Fibroblast of mammary gland (primary cell): ENCODE measurements at regions not wholly inside any gene's neighbourhood (a gene's known extent, or its start where the extent isn't known, plus 50 kb on each side); places are given as distances from the start of the nearest gene placed in this dataset.
"Not testable (repeated sequence)": the region's sequence is repeated elsewhere in the genome, so short reads cannot be mapped to it uniquely, and the experiment has no call there.

Experiments used
- DNase-seq: peaks from one replicate; pipeline ENCODE4 v3.0.0-alpha.2; 2010; ENCODE audit warnings: low read depth
- H3K4me3 ChIP-seq: 2 replicates; pipeline ENCODE4 v1.5.1; 2011; ENCODE audit warnings: low read depth, mild to moderate bottlenecking, low read length, moderate library complexity; ENCODE audit not compliant: control insufficient read depth
- CTCF ChIP-seq: conservative IDR thresholded peaks from 2 replicates; pipeline ENCODE4 v1.5.1; 2011; ENCODE audit warnings: low read depth, low read length, inconsistent platforms; ENCODE audit not compliant: control insufficient read depth, insufficient read depth

DNA sequence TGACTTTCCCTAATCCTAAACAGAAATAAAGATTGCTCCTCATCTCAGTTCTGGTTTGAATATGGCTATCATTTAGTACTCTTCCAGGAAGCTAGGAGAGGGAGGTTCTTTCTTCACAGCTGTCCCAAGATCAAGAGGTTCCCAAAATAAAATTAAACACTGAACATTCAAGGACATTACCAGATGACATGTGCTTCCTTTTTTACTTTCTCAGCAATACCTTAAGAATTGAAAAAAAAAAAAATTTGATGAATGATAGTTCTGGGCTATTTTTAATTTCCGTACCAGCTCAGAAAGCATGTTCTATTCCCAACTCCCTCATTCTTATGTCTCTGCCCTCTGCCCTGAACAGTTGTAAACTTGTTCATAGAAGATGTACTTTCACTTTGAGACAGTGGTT, 61.7 kb upstream of the MYL1 start:
- no peak overlapping the region for H3K4me3 ChIP-seq
- TF ChIP-seq CTCF, result no peak
- DNase-seq, result no peak

- no peak for DNase-seq
- no peak for TF ChIP-seq CTCF
- no peak overlapping the region for H3K4me3 ChIP-seq
These were observed 55.6 kb upstream of the MYL1 start for GRCh38 chr2:210370562-210370961.

GRCh38 chr2:210366675-210367080, 51.7 kb upstream of the MYL1 start:
- TF ChIP-seq CTCF, result no peak
- no peak overlapping the region for H3K4me3 ChIP-seq
- peak; percentile 1 for DNase-seq

GRCh38 chr2:210365475-210365874, 50.5 kb upstream of the MYL1 start:
- not testable (repeated sequence) for H3K4me3 ChIP-seq, DNase-seq
